ENCODE measurements at regions not wholly inside any gene's neighbourhood (a gene's known extent, or its start where the extent isn't known, plus 50 kb on each side); places are given as distances from the start of the nearest gene placed in this dataset.

- TF ChIP-seq CTCF (IDR thresholded peaks at IDR 0.05; ENCODE audit: low read length), result no peak
- no peak for TF ChIP-seq EZH2phosphoT487 (IDR thresholded peaks at IDR 0.05; ENCODE audit: low read length)
- no peak for TF ChIP-seq EZH2 (optimal IDR thresholded peaks at IDR 0.05; ENCODE audit: low read depth, low read length)
Measured at GRCh38 chr18:1559563-1559962, 654.9 kb downstream of the ADCYAP1 start.
